ENCODE measurements at regions not wholly inside any gene's neighbourhood (a gene's known extent, or its start where the extent isn't known, plus 50 kb on each side); places are given as distances from the start of the nearest gene placed in this dataset.

DNA sequence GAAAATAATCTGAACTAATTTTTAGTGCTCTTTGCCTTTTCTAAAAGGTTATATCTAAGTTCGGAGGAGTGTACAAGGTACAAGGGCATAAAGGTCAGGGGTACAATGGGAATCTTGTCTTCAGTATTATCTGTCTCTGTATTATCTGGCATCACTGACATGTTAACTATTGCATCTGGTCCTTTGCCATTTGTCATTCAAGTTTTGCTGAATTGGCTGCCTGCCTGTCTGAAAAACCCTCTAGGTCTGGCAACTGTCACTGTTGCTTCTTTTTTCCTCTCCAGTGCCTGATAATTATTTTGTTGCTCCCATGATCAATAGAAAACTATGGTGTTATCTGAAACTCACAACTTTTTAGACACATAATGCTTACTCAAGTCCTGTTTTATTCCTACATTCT is 112.5 kb upstream of the STK26 start:
- DNase-seq: no peak

GRCh38 chrX:131915488-131915887 is 107.6 kb upstream of the STK26 start:
- DNase-seq: no peak

GRCh38 chrX:131917588-131917987 is 105.5 kb upstream of the STK26 start:
- DNase-seq: no peak

- no peak for DNase-seq
These were observed 104.3 kb upstream of the STK26 start for GRCh38 chrX:131918839-131919238.

DNA sequence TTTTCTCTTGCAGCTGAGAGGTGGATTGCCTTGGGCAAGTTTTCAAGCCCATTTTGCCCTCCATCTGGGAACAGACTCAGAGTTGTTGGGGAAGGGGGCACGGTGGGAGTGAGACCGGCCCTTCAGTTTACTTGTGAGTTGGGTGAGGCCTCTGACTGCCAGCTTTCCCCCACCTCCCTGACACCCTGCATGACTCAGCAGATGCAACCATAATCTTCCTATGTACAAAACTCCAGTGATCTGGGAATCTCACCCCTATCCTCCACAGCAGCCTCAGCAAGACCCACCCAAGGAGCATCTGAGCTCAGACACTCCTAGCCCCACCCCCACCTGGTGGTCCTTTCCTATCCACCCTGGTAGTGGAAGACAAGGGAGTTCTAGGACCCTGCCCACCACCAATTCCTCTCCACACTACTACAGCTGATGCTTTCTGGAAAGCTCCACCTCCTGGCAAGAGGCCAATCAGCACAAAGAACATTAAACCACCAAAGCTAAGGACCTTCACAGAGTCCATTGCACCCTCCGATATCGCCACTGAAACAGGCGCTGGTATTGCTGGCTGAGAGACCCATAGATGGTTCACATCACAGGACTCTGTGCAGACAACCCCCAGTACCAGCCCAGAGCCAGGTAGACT is 99.4 kb upstream of the STK26 start:
- no peak for DNase-seq

DNA sequence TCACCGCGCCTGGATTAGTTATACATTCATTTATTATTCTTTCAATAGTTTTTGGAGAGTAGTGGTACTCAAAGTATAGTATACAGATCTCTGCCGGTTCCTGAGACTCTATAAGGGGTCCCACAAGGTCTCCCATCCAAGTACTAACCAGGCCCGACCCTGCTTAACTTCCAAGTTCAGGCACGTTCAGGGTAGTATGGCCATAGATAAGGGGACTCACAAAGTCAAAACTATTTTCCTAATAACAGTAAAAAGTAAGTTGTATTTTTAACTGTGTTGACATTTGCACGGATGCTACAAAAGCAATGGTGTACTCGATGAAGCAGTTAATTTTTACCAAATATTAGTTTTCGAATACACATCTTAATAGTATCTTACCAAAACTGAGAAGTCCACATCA is 84.4 kb upstream of the STK26 start:
- DNase-seq: no peak

- DNase-seq: no peak
These were observed 81.1 kb upstream of the STK26 start for GRCh38 chrX:131942034-131942433.

- DNase-seq: no peak
These were observed 77.9 kb upstream of the STK26 start for GRCh38 chrX:131944936-131945902.

GRCh38 chrX:131951166-131951565 is 71.9 kb upstream of the STK26 start:
- DNase-seq: no peak

GRCh38 chrX:131955099-131955777 is 67.9 kb upstream of the STK26 start:
- no peak for DNase-seq

DNA sequence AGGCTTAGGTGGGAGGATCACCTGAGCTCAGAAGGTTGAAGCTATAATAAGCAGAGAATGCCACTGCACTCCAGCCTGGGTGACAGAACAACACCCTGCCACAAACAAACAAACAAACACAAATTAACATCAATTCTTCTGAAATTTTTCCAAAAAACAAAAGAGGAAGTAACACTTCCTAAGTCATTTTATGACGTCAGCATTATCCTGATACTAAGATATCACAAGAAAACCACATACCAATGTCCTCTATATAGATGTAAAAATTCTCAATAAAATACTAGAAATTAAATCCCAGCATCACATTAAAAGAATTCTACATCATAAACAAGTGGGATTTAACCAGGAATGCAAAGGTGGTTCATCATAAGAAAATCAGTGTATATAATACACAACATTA is 64.4 kb upstream of the STK26 start:
- DNase-seq: peak; percentile 5

DNA sequence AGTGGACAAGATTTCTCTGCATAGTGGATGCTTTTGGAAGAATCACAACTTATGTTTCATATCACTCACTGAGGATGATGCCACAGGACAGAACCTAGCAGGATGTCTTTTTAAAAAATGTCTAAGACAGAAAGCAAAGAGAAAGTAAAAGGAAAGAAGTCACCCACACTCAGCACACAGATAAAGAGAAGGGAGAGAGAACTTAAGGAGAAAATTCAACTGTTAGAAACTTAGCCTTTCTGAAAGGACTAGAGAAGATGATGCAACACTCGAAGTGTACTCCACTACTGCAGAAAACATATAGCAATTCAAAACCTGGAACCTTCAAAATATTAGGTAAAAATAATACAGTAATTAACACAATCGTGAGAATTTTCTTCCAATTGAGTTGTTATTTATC is 52.8 kb upstream of the STK26 start:
- no peak for DNase-seq

Measured in inflammatory macrophage treated with lipopolysaccharide for 4 hours (primary cell).